Lung (tissue), 11 donors: ENCODE measurements at regions not wholly inside any gene's neighbourhood (a gene's known extent, or its start where the extent isn't known, plus 50 kb on each side); places are given as distances from the start of the nearest gene placed in this dataset.

ENCODE experiments used
- ATAC-seq: fragments of 200-7000 bp; cut with Tn5 transposase; one replicate; pipeline ENCODE4 v1.9.1; 2020; ENCODE audit warnings: moderate number of reproducible peaks; ENCODE audit not compliant: insufficient read depth, low FRiP score
- DNase-seq, 3 donors: peaks; one replicate each; pipeline ENCODE4 v3.0.0-alpha.2; 2013 to 2017
- H3K27ac ChIP-seq, 2 donors: one replicate each; pipeline ENCODE4 v1.5.1; 2013; ENCODE audit warnings: mild to moderate bottlenecking in 2 of 2, moderate library complexity in 2 of 2, control low read depth in 1 of 2, inconsistent platforms in 1 of 2, low read depth in 1 of 2, low read length in 1 of 2
- H3K27me3 ChIP-seq, 3 donors: one replicate each; pipeline ENCODE4 v1.5.1; 2013; ENCODE audit warnings: low read length in 2 of 3; ENCODE audit not compliant: control insufficient read depth in 3 of 3, insufficient read depth in 3 of 3
- H3K36me3 ChIP-seq, 4 donors: one replicate each; pipeline ENCODE4 v1.5.1; 2013; ENCODE audit warnings: low read length in 4 of 4, mild to moderate bottlenecking in 1 of 4, moderate library complexity in 1 of 4; ENCODE audit not compliant: control insufficient read depth in 4 of 4, insufficient read depth in 4 of 4
- H3K4me1 ChIP-seq, 5 donors: one replicate each; pipeline ENCODE4 v1.5.1; 2013; ENCODE audit warnings: low read length in 5 of 5, mild to moderate bottlenecking in 2 of 5, moderate library complexity in 1 of 5; ENCODE audit not compliant: control insufficient read depth in 5 of 5, insufficient read depth in 5 of 5
- H3K4me3 ChIP-seq: one replicate; pipeline ENCODE4 v1.5.1; 2013; ENCODE audit warnings: mild to moderate bottlenecking, control low read depth, moderate library complexity
- H3K9ac ChIP-seq, 2 donors: one replicate each; pipeline ENCODE4 v1.5.1; 2013; ENCODE audit warnings: low read length in 2 of 2, control low read depth in 1 of 2; ENCODE audit not compliant: insufficient read depth in 1 of 2
- H3K9me3 ChIP-seq, 4 donors: one replicate each; pipeline ENCODE4 v1.5.1; 2013; ENCODE audit warnings: low read length in 3 of 4, mild to moderate bottlenecking in 1 of 4, moderate library complexity in 1 of 4; ENCODE audit not compliant: control insufficient read depth in 4 of 4, insufficient read depth in 3 of 4
- WGBS, 2 donors: extraction: QIAGEN DNeasy Blood & Tissue Kit; methylation state at CpG; one replicate each; pipeline ENCODE4 v1.1.7; 2013; 5-methylcytosine and 5-hydroxymethylcytosine counted together
- TF ChIP-seq, protein P1 (sequence below): IDR thresholded peaks from 2 replicates; pipeline ENCODE4 v1.5.1; 2012; ENCODE audit warnings: mild to moderate bottlenecking; ENCODE audit errors: control extremely low read depth, extremely low read depth
- donor health status: control.
- donor health status: control.
- donor health status: Bipolar disorder and iron deficiency.
- donor health status: healthy.
- donor health status: DM: yes; HTN: yes; CAD: no.

DNA sequence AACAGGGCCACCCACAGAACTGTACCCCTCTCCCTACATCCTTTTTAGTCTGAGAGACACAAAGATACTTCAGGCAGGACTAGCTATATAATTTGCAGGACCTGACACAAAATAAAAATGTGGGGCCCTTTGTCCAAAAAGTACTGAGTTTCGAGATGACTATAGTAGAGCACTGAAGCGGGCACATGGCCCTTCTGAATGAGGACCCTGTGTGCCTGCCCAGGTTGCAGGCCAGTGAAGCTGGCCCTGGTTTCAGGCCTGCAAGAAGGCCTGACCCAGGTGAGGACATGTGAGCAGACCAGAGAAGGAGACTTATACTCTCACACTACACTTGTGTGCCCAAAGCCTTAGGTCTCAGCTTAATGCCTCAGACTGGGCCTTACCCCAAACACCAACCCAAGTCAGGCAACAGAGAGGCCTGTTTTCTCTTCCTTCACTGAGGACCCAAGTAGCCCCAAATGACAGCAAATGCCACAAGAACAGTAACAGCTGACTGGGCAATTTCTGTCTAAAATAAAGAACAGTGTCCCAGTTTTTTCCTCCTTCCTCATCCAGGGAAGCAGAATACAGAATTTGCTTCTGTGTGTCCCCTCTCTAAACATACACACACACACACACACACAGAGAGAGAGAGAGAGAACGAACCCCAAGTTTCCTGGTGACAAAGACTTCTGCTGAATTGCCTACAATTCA is 100.9 kb upstream of the ARHGEF3 start:
- Histone ChIP-seq H3K4me3 (no peak overlapping the region), H3K27ac (no peak overlapping the region), H3K9ac (no peak overlapping the region), H3K27me3 (no peaks in the 10 kb centered on the region), H3K4me1 (peaks cover 0 to 7% (median 0%) of the 10 kb centered on the region in 5 donors), H3K36me3 (no peaks in the 10 kb centered on the region), H3K9me3 (no peaks in the 10 kb centered on the region)
- TF ChIP-seq, protein P1, sequence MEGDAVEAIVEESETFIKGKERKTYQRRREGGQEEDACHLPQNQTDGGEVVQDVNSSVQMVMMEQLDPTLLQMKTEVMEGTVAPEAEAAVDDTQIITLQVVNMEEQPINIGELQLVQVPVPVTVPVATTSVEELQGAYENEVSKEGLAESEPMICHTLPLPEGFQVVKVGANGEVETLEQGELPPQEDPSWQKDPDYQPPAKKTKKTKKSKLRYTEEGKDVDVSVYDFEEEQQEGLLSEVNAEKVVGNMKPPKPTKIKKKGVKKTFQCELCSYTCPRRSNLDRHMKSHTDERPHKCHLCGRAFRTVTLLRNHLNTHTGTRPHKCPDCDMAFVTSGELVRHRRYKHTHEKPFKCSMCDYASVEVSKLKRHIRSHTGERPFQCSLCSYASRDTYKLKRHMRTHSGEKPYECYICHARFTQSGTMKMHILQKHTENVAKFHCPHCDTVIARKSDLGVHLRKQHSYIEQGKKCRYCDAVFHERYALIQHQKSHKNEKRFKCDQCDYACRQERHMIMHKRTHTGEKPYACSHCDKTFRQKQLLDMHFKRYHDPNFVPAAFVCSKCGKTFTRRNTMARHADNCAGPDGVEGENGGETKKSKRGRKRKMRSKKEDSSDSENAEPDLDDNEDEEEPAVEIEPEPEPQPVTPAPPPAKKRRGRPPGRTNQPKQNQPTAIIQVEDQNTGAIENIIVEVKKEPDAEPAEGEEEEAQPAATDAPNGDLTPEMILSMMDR: no peak
- no peak for DNase-seq
- ATAC-seq: no peak
- WGBS, 2 donors: 86 to 88% methylated on average over 3 of the region's 3 CpGs

DNA sequence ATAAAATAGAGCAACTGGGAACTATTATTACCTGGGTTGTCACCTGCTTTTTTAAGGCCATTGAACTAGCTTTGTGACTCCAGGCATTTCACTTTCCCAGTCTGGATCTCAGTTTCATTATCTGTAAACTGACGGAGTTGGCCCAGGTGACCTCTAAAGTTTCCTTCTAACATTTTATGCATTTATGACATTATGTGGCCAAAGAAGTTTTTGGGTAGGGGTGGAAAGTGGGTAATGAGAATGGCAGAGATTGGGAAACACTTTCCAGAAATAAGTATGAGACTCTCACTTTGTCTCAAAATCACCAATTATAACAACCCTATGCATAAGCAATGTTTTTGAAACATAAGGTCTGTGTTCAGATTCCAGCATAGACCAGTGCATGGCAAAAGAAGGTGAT is 99.1 kb upstream of the ARHGEF3 start:
- no peaks in the 10 kb centered on the region for H3K9me3 ChIP-seq
- H3K4me1 ChIP-seq: peaks cover 0 to 7% (median 0%) of the 10 kb centered on the region in 5 donors
- no peak for ATAC-seq
- 0% methylated on average over 1 of the region's 1 CpG for WGBS, 2 donors
- H3K36me3 ChIP-seq: no peaks in the 10 kb centered on the region
- H3K27ac ChIP-seq: no peak overlapping the region
- H3K9ac ChIP-seq: no peak overlapping the region
- H3K4me3 ChIP-seq: no peak overlapping the region
- no peaks in the 10 kb centered on the region for H3K27me3 ChIP-seq
- no peak for DNase-seq
- TF ChIP-seq, protein P1: no peak

DNA sequence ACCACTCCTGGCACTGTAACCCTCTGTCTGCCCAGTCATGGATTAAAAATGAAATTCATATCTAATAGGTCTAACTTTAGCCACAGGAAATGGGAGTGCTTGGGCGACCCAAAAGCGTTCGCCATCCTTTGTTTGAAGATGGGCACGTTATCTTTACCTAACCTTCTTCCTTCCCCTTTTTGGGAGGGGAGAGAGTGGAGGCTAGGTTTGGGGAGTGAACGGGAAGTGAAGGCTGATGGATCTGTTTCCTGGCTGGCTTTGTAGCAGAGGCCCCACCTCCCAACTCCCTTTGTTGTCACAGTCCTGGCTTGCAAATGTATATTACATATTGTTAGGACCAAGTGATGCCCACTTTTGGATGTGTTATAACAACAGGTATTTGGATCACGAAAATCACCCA is 98.1 kb upstream of the ARHGEF3 start:
- Histone ChIP-seq H3K4me3 (no peak overlapping the region), H3K36me3 (no peaks in the 10 kb centered on the region), H3K27me3 (no peaks in the 10 kb centered on the region), H3K9me3 (no peaks in the 10 kb centered on the region), H3K27ac (peak overlapping the region in 1 of 2 donors; percentile 22), H3K4me1 (peaks cover 0 to 9% (median 0%) of the 10 kb centered on the region in 5 donors), H3K9ac (no peak overlapping the region)
- WGBS, 2 donors: 28 to 52% methylated on average over 6 of the region's 6 CpGs
- TF ChIP-seq, protein P1: no peak
- DNase-seq (no peak), ATAC-seq (no peak)

DNA sequence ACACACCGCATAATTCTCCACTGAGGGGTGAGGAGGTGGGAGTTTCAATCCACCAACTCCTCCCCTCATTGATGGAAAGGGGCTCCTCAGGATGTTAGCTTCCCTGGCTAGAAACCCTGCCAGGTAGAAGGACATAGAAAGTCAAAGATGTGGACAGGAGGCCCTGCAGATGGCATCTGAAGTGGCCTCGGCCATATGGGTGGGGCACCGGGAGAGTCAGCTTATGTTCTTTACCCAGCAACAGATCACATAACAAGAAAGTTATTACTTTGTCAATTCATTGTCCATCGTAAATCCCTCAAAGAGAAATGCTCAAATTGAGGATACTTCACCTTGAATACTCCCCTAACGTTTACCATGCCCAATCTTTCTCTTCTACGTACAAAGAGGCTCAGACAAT is 97.3 kb upstream of the ARHGEF3 start:
- no peak overlapping the region for H3K27ac ChIP-seq
- ATAC-seq: no peak

More for the DNA sequence above, 97.3 kb upstream of the ARHGEF3 start:
- Histone ChIP-seq H3K4me1 (peaks cover 0 to 9% (median 0%) of the 10 kb centered on the region in 5 donors), H3K9me3 (no peaks in the 10 kb centered on the region), H3K36me3 (no peaks in the 10 kb centered on the region), H3K4me3 (no peak overlapping the region), H3K27me3 (no peaks in the 10 kb centered on the region), H3K9ac (no peak overlapping the region)
- no peak for DNase-seq
- 68 to 79% methylated on average over 6 of the region's 6 CpGs for WGBS, 2 donors
- TF ChIP-seq, protein P1: no peak
